IMR-90 (cell line): ENCODE measurements at regions not wholly inside any gene's neighbourhood (a gene's known extent, or its start where the extent isn't known, plus 50 kb on each side); places are given as distances from the start of the nearest gene placed in this dataset.

Source experiments
- ATAC-seq: fragments of 200-7000 bp; cut with Tn5 transposase; 2 replicates; pipeline ENCODE4 v1.9.1; 2020; ENCODE audit warnings: low read depth, mild to moderate bottlenecking, moderate library complexity
- BruUV-seq: library from RNA; stranded (reverse); fragments of 400-500 nt; replicated peaks from 2 replicates; lab custom pipeline; 2021; lab: Mats Ljungman, UMichigan
- CTCF ChIA-PET: fragments of 300-600 bp; formaldehyde crosslinking; extraction: SDS; loops from one replicate; lab custom pipeline; 2021; ENCODE audit warnings: antibody characterized with exemption; lab: Yijun Ruan, JAX
- POLR2A ChIA-PET: fragments of 300-600 bp; sonication (Branson Sonifier 250); formaldehyde crosslinking; loops from one replicate; lab custom pipeline; 2022; ENCODE audit warnings: antibody characterized with exemption; ENCODE audit not compliant: unreplicated experiment; lab: Charles Lee
- DNase-seq: peaks from one replicate; pipeline ENCODE4 v3.0.0; 2013
- H2AFZ ChIP-seq: replicated peaks from 2 replicates; pipeline ENCODE3; 2013; ENCODE audit warnings: low read length, mild to moderate bottlenecking; ENCODE audit not compliant: poor library complexity
- H2AK5ac ChIP-seq: 2 replicates; pipeline ENCODE4 v1.6.1; 2013; ENCODE audit warnings: low read depth, low read length, inconsistent platforms
- H2AK9ac ChIP-seq: replicated peaks from 2 replicates; pipeline ENCODE3; 2013; ENCODE audit warnings: mild to moderate bottlenecking, low read depth, low read length, moderate library complexity; ENCODE audit not compliant: poor library complexity
- H2BK120ac ChIP-seq: 2 replicates; pipeline ENCODE4 v1.6.1; 2013; ENCODE audit warnings: low read depth, low read length, inconsistent platforms
- H2BK15ac ChIP-seq: 3 replicates; pipeline ENCODE4 v1.6.1; 2013; ENCODE audit warnings: low read depth, low read length, inconsistent platforms
- H2BK20ac ChIP-seq: 2 replicates; pipeline ENCODE4 v1.6.1; 2013; ENCODE audit warnings: low read depth, mild to moderate bottlenecking, inconsistent platforms, low read length, moderate library complexity
- H2BK5ac ChIP-seq: 2 replicates; pipeline ENCODE4 v1.6.1; 2013; ENCODE audit warnings: mild to moderate bottlenecking, low read depth, low read length, inconsistent platforms; ENCODE audit not compliant: poor library complexity, severe bottlenecking
- H3K14ac ChIP-seq: replicated peaks from 2 replicates; pipeline ENCODE4 v1.6.1; 2013; ENCODE audit warnings: low read depth, low read length, inconsistent platforms
- H3K18ac ChIP-seq: 2 replicates; pipeline ENCODE4 v1.6.1; 2013; ENCODE audit warnings: low read depth, low read length, control low read depth
- H3K23ac ChIP-seq: 2 replicates; pipeline ENCODE4 v1.6.1; 2013; ENCODE audit warnings: low read depth, low read length, inconsistent platforms
- H3K27ac ChIP-seq: 2 replicates; pipeline ENCODE4 v1.5.1; 2013; ENCODE audit warnings: mild to moderate bottlenecking, control low read depth, low read length; ENCODE audit not compliant: insufficient read depth
- H3K27me3 ChIP-seq: 2 replicates; pipeline ENCODE4 v1.6.1; 2013; ENCODE audit warnings: low read length; ENCODE audit not compliant: control insufficient read depth, insufficient read depth
- H3K36me3 ChIP-seq: 2 replicates; pipeline ENCODE4 v1.6.1; 2013; ENCODE audit warnings: low read length, mixed read lengths; ENCODE audit not compliant: control insufficient read depth, insufficient read depth
- H3K4ac ChIP-seq: 2 replicates; pipeline ENCODE4 v1.6.1; 2013; ENCODE audit warnings: low read depth, low read length, inconsistent platforms
- H3K4me1 ChIP-seq: 2 replicates; pipeline ENCODE4 v1.6.1; 2013; ENCODE audit warnings: low read length, mixed read lengths; ENCODE audit not compliant: control insufficient read depth, insufficient read depth
- H3K4me2 ChIP-seq: 2 replicates; pipeline ENCODE4 v1.6.1; 2013; ENCODE audit warnings: low read depth, mild to moderate bottlenecking, control low read depth, low read length, moderate library complexity
- H3K4me3 ChIP-seq: 2 replicates; pipeline ENCODE4 v1.5.1; 2013; ENCODE audit warnings: low read depth, mild to moderate bottlenecking, control low read depth, low read length, moderate library complexity; ENCODE audit not compliant: insufficient read depth
- H3K56ac ChIP-seq: 2 replicates; pipeline ENCODE4 v1.6.1; 2013; ENCODE audit warnings: low read length, inconsistent platforms; ENCODE audit not compliant: insufficient read depth; ENCODE audit errors: extremely low read depth
- H3K79me1 ChIP-seq, 2 experiments: 2 replicates each; pipeline ENCODE4 v1.6.1; 2013; ENCODE audit warnings: low read length in 2 of 2, inconsistent platforms in 1 of 2, low read depth in 1 of 2
- H3K9ac ChIP-seq: 2 replicates; pipeline ENCODE4 v1.6.1; 2013; ENCODE audit warnings: low read depth, low read length, control low read depth
- H3K9me1 ChIP-seq: 2 replicates; pipeline ENCODE4 v1.6.1; 2013; ENCODE audit warnings: low read length, inconsistent platforms; ENCODE audit not compliant: insufficient read depth
- H3K9me3 ChIP-seq: 2 replicates; pipeline ENCODE4 v1.6.1; 2013; ENCODE audit warnings: low read length; ENCODE audit not compliant: control insufficient read depth, insufficient read depth
- H4K20me1 ChIP-seq: 2 replicates; pipeline ENCODE4 v1.6.1; 2013; ENCODE audit warnings: low read length, inconsistent platforms; ENCODE audit not compliant: insufficient read depth
- H4K5ac ChIP-seq: 2 replicates; pipeline ENCODE4 v1.6.1; 2013; ENCODE audit warnings: mild to moderate bottlenecking, low read depth, low read length, control low read depth
- H4K8ac ChIP-seq, 2 experiments: 2 replicates each; pipeline ENCODE4 v1.6.1; 2013; ENCODE audit warnings: low read depth in 2 of 2, low read length in 2 of 2, control low read depth in 1 of 2, inconsistent platforms in 1 of 2
- H4K91ac ChIP-seq: 2 replicates; pipeline ENCODE4 v1.6.1; 2013; ENCODE audit warnings: low read depth, low read length, inconsistent platforms; ENCODE audit not compliant: insufficient read depth
- BHLHE40 ChIP-seq: fragments of 150-350 bp; IDR thresholded peaks from 2 replicates; pipeline ENCODE4 v1.6.1; 2016; ENCODE audit warnings: mild to moderate bottlenecking, low read depth, low read length
- CEBPB ChIP-seq: IDR thresholded peaks from 2 replicates; pipeline ENCODE4 v1.6.1; 2012; ENCODE audit warnings: low read depth, low read length, improper control_type of control experiment
- CHD1 ChIP-seq: IDR thresholded peaks from 2 replicates; pipeline ENCODE4 v1.6.1; 2012; ENCODE audit warnings: low read depth, low read length, improper control_type of control experiment
- FOS ChIP-seq: fragments of 150-350 bp; IDR thresholded peaks from 2 replicates; pipeline ENCODE4 v1.6.1; 2016; ENCODE audit warnings: low read depth, low read length
- MAFK ChIP-seq: IDR thresholded peaks from 2 replicates; pipeline ENCODE4 v1.6.1; 2012; ENCODE audit warnings: low read depth, low read length, improper control_type of control experiment
- MAZ ChIP-seq: IDR thresholded peaks from 2 replicates; pipeline ENCODE4 v1.6.1; 2012; ENCODE audit warnings: low read depth, mild to moderate bottlenecking, low read length, improper control_type of control experiment, moderate library complexity, borderline replicate concordance
- MXI1 ChIP-seq: IDR thresholded peaks from 2 replicates; pipeline ENCODE4 v1.6.1; 2012; ENCODE audit warnings: low read depth, mild to moderate bottlenecking, low read length, moderate library complexity, borderline replicate concordance
- NFE2L2 ChIP-seq: fragments of 150-350 bp; IDR thresholded peaks from 2 replicates; pipeline ENCODE4 v1.6.1; 2016; ENCODE audit warnings: low read depth, mild to moderate bottlenecking, low read length
- POLR2A ChIP-seq: IDR thresholded peaks from 2 replicates; pipeline ENCODE4 v1.6.1; 2012; ENCODE audit warnings: mild to moderate bottlenecking, low read depth, low read length
- RAD21 ChIP-seq: IDR thresholded peaks from 2 replicates; pipeline ENCODE4 v1.6.1; 2012; ENCODE audit warnings: low read length, improper control_type of control experiment
- RCOR1 ChIP-seq: IDR thresholded peaks from 2 replicates; pipeline ENCODE4 v1.6.1; 2012; ENCODE audit warnings: mild to moderate bottlenecking, low read length, improper control_type of control experiment; ENCODE audit not compliant: insufficient replicate concordance
- RFX5 ChIP-seq: IDR thresholded peaks from 2 replicates; pipeline ENCODE4 v1.8.0; 2012; ENCODE audit warnings: low read depth, mild to moderate bottlenecking, low read length, moderate library complexity
- SMC3 ChIP-seq: fragments of 150-350 bp; IDR thresholded peaks from 2 replicates; pipeline ENCODE4 v1.6.1; 2016; ENCODE audit warnings: low read depth, mild to moderate bottlenecking, antibody characterized with exemption, low read length, moderate library complexity
- WGBS, 2 experiments: methylation state at CpG; one replicate each; pipeline versions ENCODE4 v1.1.5 to v1.1.7; 2013; ENCODE audit warnings: missing lambda C conversion rate in 2 of 2; ENCODE audit not compliant: insufficient read length in 1 of 2; ENCODE audit errors: extremely low coverage in 2 of 2; 5-methylcytosine and 5-hydroxymethylcytosine counted together
- dilution Hi-C: fragments of 300-500 bp; cut with HindIII; formaldehyde crosslinking; loops from one replicate; pipeline ENCODE4 v1.14.3; 2018; ENCODE audit warnings: low sequenced_read_pairs; ENCODE audit not compliant: unreplicated experiment
- in situ Hi-C: fragments of 300-500 bp; cut with MboI; formaldehyde crosslinking; loops from 3 replicates; pipeline ENCODE4 v1.14.3; 2019; ENCODE audit warnings: low sequenced_read_pairs, inconsistent platforms, mixed read lengths
- intact Hi-C: fragments of 100-400 bp; cut with micrococcal nuclease; formaldehyde crosslinking; loops from 2 replicates; pipeline ENCODE4 v1.10.0; 2022
- TF ChIP-seq, protein P1 (sequence below): conservative IDR thresholded peaks from 2 replicates; pipeline ENCODE4 v1.5.1; 2012; ENCODE audit warnings: mild to moderate bottlenecking, low read depth, low read length, improper control_type of control experiment
- TF ChIP-seq, protein P2 (sequence below): fragments of 150-350 bp; IDR thresholded peaks from 2 replicates; pipeline ENCODE4 v1.6.1; 2017; ENCODE audit warnings: mild to moderate bottlenecking, antibody characterized with exemption, low read length, low read depth
- TF ChIP-seq, protein P3 (sequence below): fragments of 150-350 bp; IDR thresholded peaks from 2 replicates; pipeline ENCODE4 v1.6.1; 2016; ENCODE audit warnings: low read depth, mild to moderate bottlenecking, low read length, moderate library complexity, borderline replicate concordance

DNA sequence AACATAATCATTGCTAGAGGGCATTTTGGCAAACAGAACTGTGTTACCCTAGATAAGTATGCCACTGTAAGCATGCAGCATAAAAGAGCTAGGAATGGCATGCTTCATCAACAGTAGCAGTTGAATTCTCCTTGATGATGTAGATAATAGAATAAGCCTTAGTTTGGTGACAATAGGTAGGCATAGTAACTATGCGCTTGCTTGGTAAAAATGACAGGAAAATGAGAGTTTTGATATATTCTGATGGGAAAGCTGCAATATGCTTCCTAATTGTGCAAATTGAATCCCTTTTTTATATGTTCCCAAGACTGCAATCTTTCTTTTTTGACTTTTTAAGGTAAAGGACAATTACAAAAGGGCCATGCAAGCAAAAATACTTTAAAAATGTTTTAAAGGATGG lies 930.9 kb upstream of the FAM98A start:
- no peak for ATAC-seq
- no peak overlapping the region for H2BK120ac ChIP-seq
- no peaks in the 10 kb centered on the region for H3K9me1 ChIP-seq
- POLR2A ChIA-PET: no interaction called here
- peaks cover 6% of the 10 kb centered on the region for H3K9me3 ChIP-seq
- H4K20me1 ChIP-seq: no peaks in the 10 kb centered on the region
- TF ChIP-seq RCOR1 (no peak), FOS (no peak), SMC3 (no peak), RFX5 (no peak), MXI1 (no peak), POLR2A (no peak), BHLHE40 (no peak), NFE2L2 (no peak), MAZ (no peak), CEBPB (no peak), RAD21 (no peak), CHD1 (no peak), MAFK (no peak)
- TF ChIP-seq, protein P1, sequence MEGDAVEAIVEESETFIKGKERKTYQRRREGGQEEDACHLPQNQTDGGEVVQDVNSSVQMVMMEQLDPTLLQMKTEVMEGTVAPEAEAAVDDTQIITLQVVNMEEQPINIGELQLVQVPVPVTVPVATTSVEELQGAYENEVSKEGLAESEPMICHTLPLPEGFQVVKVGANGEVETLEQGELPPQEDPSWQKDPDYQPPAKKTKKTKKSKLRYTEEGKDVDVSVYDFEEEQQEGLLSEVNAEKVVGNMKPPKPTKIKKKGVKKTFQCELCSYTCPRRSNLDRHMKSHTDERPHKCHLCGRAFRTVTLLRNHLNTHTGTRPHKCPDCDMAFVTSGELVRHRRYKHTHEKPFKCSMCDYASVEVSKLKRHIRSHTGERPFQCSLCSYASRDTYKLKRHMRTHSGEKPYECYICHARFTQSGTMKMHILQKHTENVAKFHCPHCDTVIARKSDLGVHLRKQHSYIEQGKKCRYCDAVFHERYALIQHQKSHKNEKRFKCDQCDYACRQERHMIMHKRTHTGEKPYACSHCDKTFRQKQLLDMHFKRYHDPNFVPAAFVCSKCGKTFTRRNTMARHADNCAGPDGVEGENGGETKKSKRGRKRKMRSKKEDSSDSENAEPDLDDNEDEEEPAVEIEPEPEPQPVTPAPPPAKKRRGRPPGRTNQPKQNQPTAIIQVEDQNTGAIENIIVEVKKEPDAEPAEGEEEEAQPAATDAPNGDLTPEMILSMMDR: no peak
- TF ChIP-seq, protein P2, sequence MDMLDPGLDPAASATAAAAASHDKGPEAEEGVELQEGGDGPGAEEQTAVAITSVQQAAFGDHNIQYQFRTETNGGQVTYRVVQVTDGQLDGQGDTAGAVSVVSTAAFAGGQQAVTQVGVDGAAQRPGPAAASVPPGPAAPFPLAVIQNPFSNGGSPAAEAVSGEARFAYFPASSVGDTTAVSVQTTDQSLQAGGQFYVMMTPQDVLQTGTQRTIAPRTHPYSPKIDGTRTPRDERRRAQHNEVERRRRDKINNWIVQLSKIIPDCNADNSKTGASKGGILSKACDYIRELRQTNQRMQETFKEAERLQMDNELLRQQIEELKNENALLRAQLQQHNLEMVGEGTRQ: no peak
- TF ChIP-seq, protein P3, sequence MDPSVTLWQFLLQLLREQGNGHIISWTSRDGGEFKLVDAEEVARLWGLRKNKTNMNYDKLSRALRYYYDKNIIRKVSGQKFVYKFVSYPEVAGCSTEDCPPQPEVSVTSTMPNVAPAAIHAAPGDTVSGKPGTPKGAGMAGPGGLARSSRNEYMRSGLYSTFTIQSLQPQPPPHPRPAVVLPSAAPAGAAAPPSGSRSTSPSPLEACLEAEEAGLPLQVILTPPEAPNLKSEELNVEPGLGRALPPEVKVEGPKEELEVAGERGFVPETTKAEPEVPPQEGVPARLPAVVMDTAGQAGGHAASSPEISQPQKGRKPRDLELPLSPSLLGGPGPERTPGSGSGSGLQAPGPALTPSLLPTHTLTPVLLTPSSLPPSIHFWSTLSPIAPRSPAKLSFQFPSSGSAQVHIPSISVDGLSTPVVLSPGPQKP: no peak
- BruUV-seq: no TSS peak
- H2AK5ac ChIP-seq: no peak overlapping the region
- H3K36me3 ChIP-seq: no peaks in the 10 kb centered on the region
- H2AK9ac ChIP-seq: no peak overlapping the region
- H3K14ac ChIP-seq: no peak overlapping the region
- no peak for DNase-seq
- H3K56ac ChIP-seq: no peak overlapping the region
- no peak overlapping the region for H4K5ac ChIP-seq
- H3K4me1 ChIP-seq: no peaks in the 10 kb centered on the region
- dilution Hi-C loops (no loop called here), in situ Hi-C loops (no loop called here), intact Hi-C loops (no loop called here)
- H3K18ac ChIP-seq: no peak overlapping the region
- CTCF ChIA-PET: no interaction called here
- H2BK5ac ChIP-seq: no peak overlapping the region
- H3K23ac ChIP-seq: no peak overlapping the region
- H3K27ac ChIP-seq: no peak overlapping the region
- H4K91ac ChIP-seq: no peak overlapping the region
- WGBS, 2 experiments: no CpG with 5 or more reads among the region's 1 CpG
- no peak overlapping the region for H3K4ac ChIP-seq
- H3K9ac ChIP-seq: no peak overlapping the region
- H3K79me1 ChIP-seq: no peaks in the 10 kb centered on the region
- H3K4me3 ChIP-seq: no peak overlapping the region
- H3K4me2 ChIP-seq: no peak overlapping the region
- H3K27me3 ChIP-seq: no peaks in the 10 kb centered on the region
- H2BK20ac ChIP-seq: no peak overlapping the region
- no peak overlapping the region for H2AFZ ChIP-seq
- H4K8ac ChIP-seq: no peak overlapping the region
- no peak overlapping the region for H2BK15ac ChIP-seq
